ENCODE measurements at regions not wholly inside any gene's neighbourhood (a gene's known extent, or its start where the extent isn't known, plus 50 kb on each side); places are given as distances from the start of the nearest gene placed in this dataset.

DNA sequence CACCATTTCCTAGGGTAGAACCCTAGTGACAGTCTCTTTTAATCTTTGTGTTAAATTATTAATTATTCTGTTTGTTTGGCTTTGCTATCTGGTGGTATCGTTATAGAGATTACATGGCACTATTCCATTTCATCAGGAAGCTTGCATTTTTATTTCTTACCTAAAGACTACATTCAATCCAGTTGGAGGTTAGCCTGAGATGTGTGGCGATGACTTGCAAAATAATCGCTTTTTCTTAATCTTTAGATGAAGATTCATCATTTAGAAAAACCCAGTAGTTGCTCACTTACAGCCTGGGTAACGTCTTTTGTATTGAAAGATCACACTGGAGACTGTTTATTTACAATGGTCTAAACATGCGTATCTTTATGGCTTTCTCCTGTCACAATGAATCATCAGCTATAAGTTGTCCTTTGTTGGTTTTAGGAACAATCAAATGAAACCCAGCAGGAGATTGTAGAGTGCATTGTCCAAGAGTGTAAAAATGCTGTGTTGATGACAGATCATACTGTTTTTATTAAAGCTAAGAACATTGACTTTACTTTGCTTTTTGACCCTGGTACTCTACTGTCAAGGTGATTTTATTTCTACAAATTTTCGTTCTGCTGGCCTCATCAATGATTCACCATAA lies 281.7 kb upstream of the PITX2 start:
- no peak for DNase-seq
- WGBS (ENCODE audit: insufficient coverage) = no CpG with 5 or more reads among the region's 6 CpGs

DNA sequence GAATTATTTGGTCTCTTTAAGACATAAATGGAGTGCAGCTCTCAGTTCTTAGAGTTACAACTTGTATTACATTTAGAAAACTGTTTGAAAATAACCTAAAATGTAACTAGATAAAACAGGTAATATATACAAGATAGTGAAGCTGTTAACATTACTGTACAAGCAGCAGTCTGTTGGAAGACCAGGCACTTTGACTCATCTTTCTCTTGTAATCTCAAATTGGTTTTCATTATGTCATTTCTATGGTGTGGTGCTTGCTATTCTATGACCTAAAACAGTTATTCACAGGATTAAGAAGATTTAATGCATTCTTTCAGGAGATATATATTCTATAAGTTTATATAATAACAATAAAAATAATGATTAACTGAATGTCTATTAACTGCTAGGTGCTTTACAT lies 282.5 kb upstream of the PITX2 start:
- Histone ChIP-seq H3K36me3 (ENCODE audit: control insufficient read depth, insufficient read depth, low read length) (no peaks in the 10 kb centered on the region), H3K27ac (ENCODE audit: low read length) (no peak overlapping the region), H3K4me3 (ENCODE audit: low read length) (no peak overlapping the region), H3K27me3 (ENCODE audit: control insufficient read depth, insufficient read depth, low read length) (no peaks in the 10 kb centered on the region), H3K4me1 (ENCODE audit: control insufficient read depth, insufficient read depth, low read length) (no peaks in the 10 kb centered on the region), H3K9me3 (replicated peaks; ENCODE audit: control insufficient read depth, low read depth, low read length) (no peaks in the 10 kb centered on the region)
- DNase-seq = no peak

More for the DNA sequence above, 281.7 kb upstream of the PITX2 start:
- Histone ChIP-seq H3K27me3 (ENCODE audit: control insufficient read depth, insufficient read depth, low read length) (no peaks in the 10 kb centered on the region), H3K36me3 (ENCODE audit: control insufficient read depth, insufficient read depth, low read length) (no peaks in the 10 kb centered on the region), H3K4me1 (ENCODE audit: control insufficient read depth, insufficient read depth, low read length) (no peaks in the 10 kb centered on the region), H3K27ac (ENCODE audit: low read length) (no peak overlapping the region), H3K4me3 (ENCODE audit: low read length) (no peak overlapping the region), H3K9me3 (replicated peaks; ENCODE audit: control insufficient read depth, low read depth, low read length) (no peaks in the 10 kb centered on the region)

DNA sequence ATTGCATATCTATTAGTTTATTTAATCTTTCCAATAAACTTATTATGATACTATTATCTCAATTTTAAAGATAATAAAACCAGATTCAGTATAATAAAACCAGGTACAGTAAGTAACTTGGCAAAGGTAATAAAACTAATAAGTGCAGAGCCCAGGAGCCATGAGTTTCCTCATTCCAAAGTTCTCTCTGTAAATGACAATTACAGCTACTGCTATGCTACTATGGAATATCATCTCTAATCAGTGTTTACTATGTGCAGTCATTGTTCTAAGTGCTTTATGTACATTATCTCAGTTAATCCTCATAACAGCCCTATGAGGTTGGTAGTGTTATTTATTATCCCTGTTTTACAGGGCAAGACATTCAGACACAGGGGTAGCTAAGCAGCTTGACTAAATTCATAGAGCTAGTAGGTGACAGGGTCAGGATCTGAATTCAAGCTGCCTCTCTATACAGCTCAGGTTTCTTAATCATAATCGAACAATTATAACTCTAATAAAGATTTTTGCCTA lies 285.0 kb upstream of the PITX2 start:
- Histone ChIP-seq H3K36me3 (ENCODE audit: control insufficient read depth, insufficient read depth, low read length) (no peaks in the 10 kb centered on the region), H3K27ac (ENCODE audit: low read length) (no peak overlapping the region), H3K27me3 (ENCODE audit: control insufficient read depth, insufficient read depth, low read length) (no peaks in the 10 kb centered on the region), H3K4me1 (ENCODE audit: control insufficient read depth, insufficient read depth, low read length) (no peaks in the 10 kb centered on the region), H3K9me3 (replicated peaks; ENCODE audit: control insufficient read depth, low read depth, low read length) (no peaks in the 10 kb centered on the region), H3K4me3 (ENCODE audit: low read length) (no peak overlapping the region)
- WGBS (ENCODE audit: insufficient coverage) = no CpG with 5 or more reads among the region's 1 CpG
- no peak for DNase-seq

DNA sequence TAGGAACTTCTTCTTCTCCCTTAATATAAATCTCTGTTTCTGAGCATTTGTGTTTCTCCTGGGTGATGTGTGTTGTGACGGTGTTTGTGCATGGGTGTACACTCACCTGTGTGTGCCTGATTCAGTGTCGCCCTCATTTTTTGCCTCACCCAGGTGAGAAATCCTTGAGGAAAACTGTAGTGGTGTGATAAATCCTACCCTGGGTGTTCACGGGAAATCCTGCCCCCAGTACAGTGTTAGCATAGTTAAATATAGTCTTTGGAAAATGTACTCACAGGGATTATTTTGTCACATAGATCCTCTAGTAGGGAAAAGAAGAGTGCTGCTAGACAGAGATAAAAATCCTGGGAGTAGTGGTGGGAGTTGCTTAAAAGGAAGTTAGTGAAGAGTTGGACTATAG lies 291.9 kb upstream of the PITX2 start:
- Histone ChIP-seq H3K27me3 (ENCODE audit: control insufficient read depth, insufficient read depth, low read length) (no peaks in the 10 kb centered on the region), H3K4me1 (ENCODE audit: control insufficient read depth, insufficient read depth, low read length) (no peaks in the 10 kb centered on the region), H3K27ac (ENCODE audit: low read length) (no peak overlapping the region), H3K36me3 (ENCODE audit: control insufficient read depth, insufficient read depth, low read length) (no peaks in the 10 kb centered on the region), H3K4me3 (ENCODE audit: low read length) (no peak overlapping the region), H3K9me3 (replicated peaks; ENCODE audit: control insufficient read depth, low read depth, low read length) (no peaks in the 10 kb centered on the region)
- DNase-seq = no peak
- no CpG with 5 or more reads among the region's 3 CpGs for WGBS (ENCODE audit: insufficient coverage)

DNA sequence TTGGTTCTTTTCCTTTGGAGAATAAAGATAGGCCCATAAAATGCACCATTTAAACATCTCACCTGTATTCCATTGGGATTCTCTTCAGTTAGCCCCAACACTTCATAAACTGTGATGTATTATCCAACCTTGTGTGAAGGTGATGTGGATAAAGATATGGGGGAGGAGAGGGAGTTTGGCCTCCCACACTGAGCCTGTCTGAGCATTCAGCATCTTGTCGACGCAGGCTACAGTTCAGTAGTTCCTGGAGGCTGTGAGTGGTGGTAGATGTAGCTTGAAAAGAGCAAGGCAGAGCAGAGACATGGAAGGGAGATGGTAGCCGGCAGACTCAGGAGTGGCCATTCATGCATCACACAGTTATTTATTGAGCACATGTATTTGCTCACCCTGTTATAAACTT lies 292.4 kb upstream of the PITX2 start:
- Histone ChIP-seq H3K4me3 (ENCODE audit: low read length) (no peak overlapping the region), H3K36me3 (ENCODE audit: control insufficient read depth, insufficient read depth, low read length) (no peaks in the 10 kb centered on the region), H3K4me1 (ENCODE audit: control insufficient read depth, insufficient read depth, low read length) (no peaks in the 10 kb centered on the region), H3K27ac (ENCODE audit: low read length) (no peak overlapping the region), H3K27me3 (ENCODE audit: control insufficient read depth, insufficient read depth, low read length) (no peaks in the 10 kb centered on the region), H3K9me3 (replicated peaks; ENCODE audit: control insufficient read depth, low read depth, low read length) (no peaks in the 10 kb centered on the region)
- DNase-seq = no peak
- WGBS (ENCODE audit: insufficient coverage) = no CpG with 5 or more reads among the region's 3 CpGs

DNA sequence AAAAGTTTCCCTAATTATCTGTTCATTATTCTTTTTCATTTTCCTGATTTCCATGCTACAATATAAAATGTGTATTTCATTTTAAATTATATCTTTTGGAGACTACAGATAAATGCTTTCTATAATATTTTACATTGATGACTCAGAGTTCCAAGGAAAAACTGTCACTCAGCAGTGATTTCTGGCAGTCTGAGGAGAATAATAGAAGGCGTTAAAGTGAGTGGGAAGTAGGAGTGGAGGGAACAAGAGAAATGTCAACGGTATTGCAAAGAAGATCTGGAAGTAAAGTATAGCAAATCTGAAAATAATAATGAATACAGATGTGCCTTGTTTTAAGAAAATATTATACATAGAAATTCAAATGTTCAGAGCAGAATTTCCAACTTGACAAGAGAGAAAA lies 293.6 kb upstream of the PITX2 start:
- Histone ChIP-seq H3K4me1 (ENCODE audit: control insufficient read depth, insufficient read depth, low read length) (no peaks in the 10 kb centered on the region), H3K4me3 (ENCODE audit: low read length) (no peak overlapping the region), H3K9me3 (replicated peaks; ENCODE audit: control insufficient read depth, low read depth, low read length) (no peaks in the 10 kb centered on the region), H3K36me3 (ENCODE audit: control insufficient read depth, insufficient read depth, low read length) (no peaks in the 10 kb centered on the region), H3K27ac (ENCODE audit: low read length) (no peak overlapping the region), H3K27me3 (ENCODE audit: control insufficient read depth, insufficient read depth, low read length) (no peaks in the 10 kb centered on the region)
- WGBS (ENCODE audit: insufficient coverage) = no CpG with 5 or more reads among the region's 2 CpGs
- no peak for DNase-seq

DNA sequence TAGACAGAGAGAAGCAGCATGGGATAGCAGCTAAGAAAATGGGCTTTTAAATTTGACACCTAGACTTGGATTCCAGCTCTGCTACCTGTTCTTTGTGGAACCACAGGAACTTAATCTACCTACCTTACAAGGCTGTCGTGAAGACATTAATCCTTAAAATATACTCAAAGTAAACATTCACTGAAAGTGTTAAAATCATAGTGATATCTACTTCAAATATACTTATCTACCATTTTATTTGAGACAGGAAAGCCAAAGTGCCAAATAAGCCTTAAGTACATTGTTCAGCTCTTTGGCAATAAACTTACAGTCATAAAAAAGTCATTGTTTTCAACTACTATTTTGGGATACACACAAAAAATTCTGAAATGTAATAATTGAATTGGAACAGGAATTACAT lies 295.0 kb upstream of the PITX2 start:
- Histone ChIP-seq H3K27ac (ENCODE audit: low read length) (no peak overlapping the region), H3K36me3 (ENCODE audit: control insufficient read depth, insufficient read depth, low read length) (no peaks in the 10 kb centered on the region), H3K4me1 (ENCODE audit: control insufficient read depth, insufficient read depth, low read length) (no peaks in the 10 kb centered on the region), H3K27me3 (ENCODE audit: control insufficient read depth, insufficient read depth, low read length) (no peaks in the 10 kb centered on the region), H3K4me3 (ENCODE audit: low read length) (no peak overlapping the region), H3K9me3 (replicated peaks; ENCODE audit: control insufficient read depth, low read depth, low read length) (no peaks in the 10 kb centered on the region)
- WGBS (ENCODE audit: insufficient coverage) = no CpG with 5 or more reads among the region's 1 CpG
- no peak for DNase-seq

DNA sequence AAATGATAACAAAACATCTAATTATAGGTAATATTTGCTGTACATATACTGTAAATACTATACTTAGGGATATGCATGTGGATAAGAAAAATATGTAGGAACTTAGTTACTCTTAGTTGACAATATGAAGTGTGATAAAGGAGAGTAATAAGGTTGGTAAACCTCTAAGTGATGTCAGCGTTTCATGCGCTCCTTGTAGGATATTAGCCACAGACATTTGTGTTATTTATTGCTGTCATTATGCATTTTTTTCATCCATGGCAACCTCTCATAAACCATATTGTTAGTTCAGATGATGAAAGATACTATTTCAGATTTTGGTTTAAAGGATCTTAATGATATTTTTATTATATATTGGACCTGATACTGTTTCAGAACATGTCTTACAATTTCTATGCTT lies 298.1 kb upstream of the PITX2 start:
- Histone ChIP-seq H3K27ac (ENCODE audit: low read length) (no peak overlapping the region), H3K36me3 (ENCODE audit: control insufficient read depth, insufficient read depth, low read length) (no peaks in the 10 kb centered on the region)
- no CpG with 5 or more reads among the region's 2 CpGs for WGBS (ENCODE audit: insufficient coverage)

DNA sequence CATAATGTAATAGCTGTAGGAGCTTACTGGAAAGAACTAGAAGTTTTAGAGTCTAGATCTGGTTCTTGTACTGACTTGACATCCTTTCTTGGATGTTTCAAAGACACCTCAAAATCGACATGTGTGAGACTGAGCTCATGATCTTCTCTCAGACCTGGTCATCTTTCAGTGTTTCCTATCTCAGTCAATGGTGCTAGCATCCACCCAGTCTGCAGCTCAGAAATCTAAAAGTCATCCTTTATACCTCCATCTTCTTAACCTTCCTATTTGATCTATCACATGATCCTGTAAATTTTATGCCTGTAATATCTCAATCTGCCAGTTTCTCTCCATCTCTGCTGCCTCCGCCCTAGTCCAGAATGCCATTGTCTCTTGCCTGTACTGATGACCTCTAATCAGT lies 301.9 kb upstream of the PITX2 start:
- Histone ChIP-seq H3K4me1 (ENCODE audit: control insufficient read depth, insufficient read depth, low read length) (no peaks in the 10 kb centered on the region), H3K36me3 (ENCODE audit: control insufficient read depth, insufficient read depth, low read length) (no peaks in the 10 kb centered on the region), H3K27ac (ENCODE audit: low read length) (no peak overlapping the region), H3K4me3 (ENCODE audit: low read length) (no peak overlapping the region), H3K27me3 (ENCODE audit: control insufficient read depth, insufficient read depth, low read length) (no peaks in the 10 kb centered on the region), H3K9me3 (replicated peaks; ENCODE audit: control insufficient read depth, low read depth, low read length) (no peaks in the 10 kb centered on the region)
- 78% methylated on average over 2 of the region's 2 CpGs for WGBS (ENCODE audit: insufficient coverage)
- no peak for DNase-seq

More for the DNA sequence above, 298.1 kb upstream of the PITX2 start:
- DNase-seq = no peak
- Histone ChIP-seq H3K27me3 (ENCODE audit: control insufficient read depth, insufficient read depth, low read length) (no peaks in the 10 kb centered on the region), H3K4me3 (ENCODE audit: low read length) (no peak overlapping the region), H3K4me1 (ENCODE audit: control insufficient read depth, insufficient read depth, low read length) (no peaks in the 10 kb centered on the region), H3K9me3 (replicated peaks; ENCODE audit: control insufficient read depth, low read depth, low read length) (no peaks in the 10 kb centered on the region)

DNA sequence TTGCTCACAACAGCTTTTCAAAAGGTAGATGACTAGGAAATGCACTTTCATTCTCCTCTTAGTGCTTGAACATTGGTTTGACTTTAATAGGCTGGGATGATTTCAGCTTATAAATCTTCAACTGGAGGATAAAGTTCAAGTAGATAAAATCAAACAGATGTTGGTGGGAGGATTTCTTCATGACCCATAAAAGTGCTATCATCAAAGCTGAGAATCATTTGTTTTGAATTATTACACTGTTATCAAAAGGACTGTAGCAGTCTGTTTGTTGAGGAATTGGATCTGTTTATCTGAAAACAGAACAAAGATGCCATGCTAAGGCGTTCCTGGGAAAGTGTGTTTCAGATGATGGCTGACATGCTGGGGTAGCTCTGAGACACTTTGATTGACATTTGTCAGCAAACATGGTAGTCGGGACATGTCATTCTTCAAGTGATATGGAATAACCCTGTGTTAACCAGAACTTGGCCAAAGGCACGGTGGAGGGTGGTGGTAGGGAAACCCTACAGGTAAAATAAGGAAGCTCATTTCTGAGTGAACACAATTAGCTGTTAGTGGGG lies 304.0 kb upstream of the PITX2 start:
- 57% methylated on average over 3 of the region's 3 CpGs for WGBS (ENCODE audit: insufficient coverage)

DNA sequence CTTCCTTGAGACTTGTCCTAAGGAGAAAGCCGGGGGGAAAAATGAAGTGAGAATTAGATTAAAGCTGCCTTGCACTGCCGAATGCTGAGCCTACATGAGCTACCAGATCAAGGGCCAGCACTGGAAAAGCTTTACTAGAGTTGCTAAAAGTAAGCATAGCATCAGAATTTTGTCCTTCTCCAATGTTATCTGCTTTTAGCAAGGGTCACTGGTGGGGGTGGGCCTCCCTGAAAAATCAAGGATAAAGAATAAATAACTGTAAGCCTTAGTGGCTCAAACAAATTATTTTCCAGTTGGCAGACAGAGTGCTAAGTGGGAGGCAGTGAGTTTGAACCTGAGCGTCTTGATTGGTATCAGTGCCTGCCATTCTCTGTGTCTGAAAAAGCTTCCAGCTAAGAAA lies 310.5 kb upstream of the PITX2 start:
- Histone ChIP-seq H3K4me3 (ENCODE audit: low read length) (no peak overlapping the region), H3K36me3 (ENCODE audit: control insufficient read depth, insufficient read depth, low read length) (no peaks in the 10 kb centered on the region), H3K9me3 (replicated peaks; ENCODE audit: control insufficient read depth, low read depth, low read length) (no peaks in the 10 kb centered on the region), H3K27me3 (ENCODE audit: control insufficient read depth, insufficient read depth, low read length) (no peaks in the 10 kb centered on the region), H3K27ac (ENCODE audit: low read length) (no peak overlapping the region), H3K4me1 (ENCODE audit: control insufficient read depth, insufficient read depth, low read length) (no peaks in the 10 kb centered on the region)
- no CpG with 5 or more reads among the region's 3 CpGs for WGBS (ENCODE audit: insufficient coverage)
- DNase-seq = no peak

More for the DNA sequence above, 304.0 kb upstream of the PITX2 start:
- no peaks in the 10 kb centered on the region for H3K4me1 ChIP-seq (ENCODE audit: control insufficient read depth, insufficient read depth, low read length)
- DNase-seq = no peak
- no peaks in the 10 kb centered on the region for H3K36me3 ChIP-seq (ENCODE audit: control insufficient read depth, insufficient read depth, low read length)
- H3K27ac ChIP-seq (ENCODE audit: low read length) = no peak overlapping the region
- no peaks in the 10 kb centered on the region for H3K27me3 ChIP-seq (ENCODE audit: control insufficient read depth, insufficient read depth, low read length)
- H3K9me3 ChIP-seq (replicated peaks; ENCODE audit: control insufficient read depth, low read depth, low read length) = no peaks in the 10 kb centered on the region
- H3K4me3 ChIP-seq (ENCODE audit: low read length) = no peak overlapping the region
